ENCODE measurements at regions not wholly inside any gene's neighbourhood (a gene's known extent, or its start where the extent isn't known, plus 50 kb on each side); places are given as distances from the start of the nearest gene placed in this dataset.

- TF ChIP-seq PBX3 (IDR thresholded peaks at IDR 0.05) (no peak), CTCF (IDR thresholded peaks at IDR 0.05) (no peak), YY1 (IDR thresholded peaks at IDR 0.05; ENCODE audit: low read depth) (no peak), NFIC (IDR thresholded peaks at IDR 0.05; ENCODE audit: borderline replicate concordance) (no peak), RXRA (IDR thresholded peaks at IDR 0.05; ENCODE audit: borderline replicate concordance, low read depth) (no peak), POLR2AphosphoS5 (IDR thresholded peaks at IDR 0.05; ENCODE audit: low read depth, low read length) (no peak), JUND (IDR thresholded peaks at IDR 0.05) (no peak), EZH2phosphoT487 (IDR thresholded peaks at IDR 0.05; ENCODE audit: borderline replicate concordance, low read depth) (no peak), EP300 (IDR thresholded peaks at IDR 0.05; ENCODE audit: borderline replicate concordance in 1 of 2, low read depth in 1 of 2, low read length in 1 of 2) (no peak)
- TF ChIP-seq, protein P1, sequence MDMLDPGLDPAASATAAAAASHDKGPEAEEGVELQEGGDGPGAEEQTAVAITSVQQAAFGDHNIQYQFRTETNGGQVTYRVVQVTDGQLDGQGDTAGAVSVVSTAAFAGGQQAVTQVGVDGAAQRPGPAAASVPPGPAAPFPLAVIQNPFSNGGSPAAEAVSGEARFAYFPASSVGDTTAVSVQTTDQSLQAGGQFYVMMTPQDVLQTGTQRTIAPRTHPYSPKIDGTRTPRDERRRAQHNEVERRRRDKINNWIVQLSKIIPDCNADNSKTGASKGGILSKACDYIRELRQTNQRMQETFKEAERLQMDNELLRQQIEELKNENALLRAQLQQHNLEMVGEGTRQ (IDR thresholded peaks at IDR 0.05; ENCODE audit: borderline replicate concordance, low read depth, low read length), result no peak
- TF ChIP-seq, protein P2, sequence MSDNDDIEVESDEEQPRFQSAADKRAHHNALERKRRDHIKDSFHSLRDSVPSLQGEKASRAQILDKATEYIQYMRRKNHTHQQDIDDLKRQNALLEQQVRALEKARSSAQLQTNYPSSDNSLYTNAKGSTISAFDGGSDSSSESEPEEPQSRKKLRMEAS (IDR thresholded peaks at IDR 0.05; ENCODE audit: low read depth), result no peak
These were observed 196.5 kb upstream of the ZPLD1 start for GRCh38 chr3:102238362-102238761.
